ENCODE measurements at regions not wholly inside any gene's neighbourhood (a gene's known extent, or its start where the extent isn't known, plus 50 kb on each side); places are given as distances from the start of the nearest gene placed in this dataset.
"Not testable (repeated sequence)": the region's sequence is repeated elsewhere in the genome, so short reads cannot be mapped to it uniquely, and the experiment has no call there.

GRCh38 chr9:66785603-66786002 is 114.9 kb upstream of the ZNF658 start:
- not testable (repeated sequence) for TF ChIP-seq POLR2AphosphoS5, CTCF, POLR2A (IDR thresholded peaks at IDR 0.05)

Measured in gastroesophageal sphincter (tissue), 3 donors.